ENCODE measurements at regions not wholly inside any gene's neighbourhood (a gene's known extent, or its start where the extent isn't known, plus 50 kb on each side); places are given as distances from the start of the nearest gene placed in this dataset.

DNA sequence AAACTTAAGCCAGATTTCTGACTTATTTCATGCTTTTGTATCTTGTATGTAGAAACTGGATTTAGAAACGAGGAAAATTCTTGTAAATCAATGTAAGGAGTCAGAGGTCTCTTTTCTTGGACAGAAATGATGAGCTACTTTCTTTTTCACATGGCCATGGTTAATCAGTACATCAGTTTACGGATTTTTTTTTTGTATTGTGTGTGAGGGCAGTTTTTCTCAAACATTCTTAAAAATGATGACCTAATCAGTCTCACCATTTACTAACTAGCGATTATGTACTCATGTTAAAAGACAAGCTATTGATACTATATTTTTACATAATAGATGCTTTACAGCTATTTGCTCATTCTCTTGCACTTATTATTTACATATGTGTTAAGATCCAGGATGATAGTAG lies 165.2 kb upstream of the DOCK10 start:
- intact Hi-C loops (cut with micrococcal nuclease; ENCODE audit: unreplicated experiment), result no loop called here
- no peaks in the 10 kb centered on the region for H3K36me3 Mint-ChIP-seq (ENCODE audit: insufficient read depth, unreplicated experiment)
- H3K9me3 Mint-ChIP-seq (ENCODE audit: low read depth, unreplicated experiment), result peaks cover 5% of the 10 kb centered on the region
- no peaks in the 10 kb centered on the region for H3K27me3 Mint-ChIP-seq (ENCODE audit: unreplicated experiment)
- TF ChIP-seq, protein P1, sequence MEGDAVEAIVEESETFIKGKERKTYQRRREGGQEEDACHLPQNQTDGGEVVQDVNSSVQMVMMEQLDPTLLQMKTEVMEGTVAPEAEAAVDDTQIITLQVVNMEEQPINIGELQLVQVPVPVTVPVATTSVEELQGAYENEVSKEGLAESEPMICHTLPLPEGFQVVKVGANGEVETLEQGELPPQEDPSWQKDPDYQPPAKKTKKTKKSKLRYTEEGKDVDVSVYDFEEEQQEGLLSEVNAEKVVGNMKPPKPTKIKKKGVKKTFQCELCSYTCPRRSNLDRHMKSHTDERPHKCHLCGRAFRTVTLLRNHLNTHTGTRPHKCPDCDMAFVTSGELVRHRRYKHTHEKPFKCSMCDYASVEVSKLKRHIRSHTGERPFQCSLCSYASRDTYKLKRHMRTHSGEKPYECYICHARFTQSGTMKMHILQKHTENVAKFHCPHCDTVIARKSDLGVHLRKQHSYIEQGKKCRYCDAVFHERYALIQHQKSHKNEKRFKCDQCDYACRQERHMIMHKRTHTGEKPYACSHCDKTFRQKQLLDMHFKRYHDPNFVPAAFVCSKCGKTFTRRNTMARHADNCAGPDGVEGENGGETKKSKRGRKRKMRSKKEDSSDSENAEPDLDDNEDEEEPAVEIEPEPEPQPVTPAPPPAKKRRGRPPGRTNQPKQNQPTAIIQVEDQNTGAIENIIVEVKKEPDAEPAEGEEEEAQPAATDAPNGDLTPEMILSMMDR (IDR thresholded peaks at IDR 0.05; ENCODE audit: unreplicated experiment), result no peak
- H3K4me1 Mint-ChIP-seq (ENCODE audit: low read depth, unreplicated experiment), result no peaks in the 10 kb centered on the region
- DNase-seq, result no peak
- BruUV-seq (replicated peaks), result no TSS peak
- CTCF ChIA-PET, result no interaction called here
- no peak overlapping the region for H3K4me3 Mint-ChIP-seq (ENCODE audit: low read depth, unreplicated experiment)
- no peak overlapping the region for H3K27ac Mint-ChIP-seq (ENCODE audit: unreplicated experiment)

DNA sequence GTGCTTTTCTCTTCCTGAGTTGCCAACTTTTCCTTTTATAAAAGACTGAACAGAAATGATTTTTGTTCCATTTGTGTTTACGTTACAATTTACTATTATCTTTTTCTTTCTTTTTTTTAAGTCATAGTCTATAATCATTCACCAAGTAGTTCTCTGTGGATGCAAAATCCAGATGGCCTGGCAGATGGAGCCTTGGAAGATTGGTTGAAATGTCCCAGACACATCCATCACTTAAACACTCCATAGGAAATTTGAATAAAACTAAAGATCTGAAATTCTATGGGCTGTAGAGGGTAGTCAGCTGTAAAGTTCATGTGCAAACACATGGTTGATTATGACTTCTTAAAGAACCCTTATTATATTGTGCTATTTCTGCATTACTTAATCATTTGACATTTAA lies 164.8 kb upstream of the DOCK10 start:
- Mint-ChIP-seq H3K27ac (ENCODE audit: unreplicated experiment) (no peak overlapping the region), H3K36me3 (ENCODE audit: insufficient read depth, unreplicated experiment) (no peaks in the 10 kb centered on the region), H3K27me3 (ENCODE audit: unreplicated experiment) (no peaks in the 10 kb centered on the region), H3K9me3 (ENCODE audit: low read depth, unreplicated experiment) (peaks cover 5% of the 10 kb centered on the region), H3K4me3 (ENCODE audit: low read depth, unreplicated experiment) (no peak overlapping the region), H3K4me1 (ENCODE audit: low read depth, unreplicated experiment) (no peaks in the 10 kb centered on the region)
- intact Hi-C loops (cut with micrococcal nuclease; ENCODE audit: unreplicated experiment), result no loop called here
- BruUV-seq (replicated peaks), result no TSS peak
- no peak for DNase-seq
- TF ChIP-seq, protein P1 (IDR thresholded peaks at IDR 0.05; ENCODE audit: unreplicated experiment), result no peak
- CTCF ChIA-PET, result no interaction called here

DNA sequence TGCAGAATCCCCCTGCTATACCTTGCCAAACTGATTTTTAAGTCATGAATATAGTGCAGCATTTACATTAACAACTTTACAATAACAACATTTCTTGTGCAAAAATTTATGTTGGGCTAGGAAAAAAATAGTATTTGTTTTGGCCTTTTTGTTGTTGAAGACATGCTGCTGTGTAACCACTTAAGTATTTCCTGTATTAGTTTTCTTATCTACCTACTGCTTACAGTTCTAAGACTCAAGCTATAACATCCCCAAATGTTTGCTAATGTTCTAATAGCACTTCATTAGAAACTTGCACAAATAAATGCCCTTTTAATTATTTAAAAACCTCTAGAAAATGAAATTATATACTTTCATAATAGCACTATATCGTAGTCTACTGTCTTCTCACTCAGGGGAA lies 154.3 kb upstream of the DOCK10 start:
- intact Hi-C loops (cut with micrococcal nuclease; ENCODE audit: unreplicated experiment), result no loop called here
- Mint-ChIP-seq H3K36me3 (ENCODE audit: insufficient read depth, unreplicated experiment) (no peaks in the 10 kb centered on the region), H3K4me3 (ENCODE audit: low read depth, unreplicated experiment) (no peak overlapping the region), H3K9me3 (ENCODE audit: low read depth, unreplicated experiment) (no peaks in the 10 kb centered on the region), H3K27me3 (ENCODE audit: unreplicated experiment) (no peaks in the 10 kb centered on the region), H3K27ac (ENCODE audit: unreplicated experiment) (no peak overlapping the region), H3K4me1 (ENCODE audit: low read depth, unreplicated experiment) (no peaks in the 10 kb centered on the region)
- no TSS peak for BruUV-seq (replicated peaks)
- CTCF ChIA-PET, result no interaction called here
- TF ChIP-seq, protein P1 (IDR thresholded peaks at IDR 0.05; ENCODE audit: unreplicated experiment), result no peak
- DNase-seq, result no peak

DNA sequence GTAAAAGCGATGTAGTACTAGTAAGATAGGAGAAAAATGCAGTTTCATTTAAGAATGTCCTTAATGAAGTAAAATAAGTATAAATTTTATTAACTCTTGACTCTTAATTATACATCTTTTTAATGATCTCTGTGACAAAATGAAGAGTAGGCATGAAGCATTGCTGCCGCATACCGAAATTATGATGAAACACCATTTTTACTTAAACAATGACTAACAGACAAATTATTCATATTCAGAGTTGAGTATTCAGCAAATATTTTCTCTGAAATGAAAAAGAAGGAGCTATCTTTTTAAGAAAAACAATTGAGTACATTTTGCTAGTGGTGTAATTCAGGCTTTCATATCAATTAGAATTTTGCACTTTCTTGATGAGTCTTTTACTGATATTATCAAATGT lies 150.6 kb upstream of the DOCK10 start:
- CTCF ChIA-PET, result no interaction called here
- Mint-ChIP-seq H3K36me3 (ENCODE audit: insufficient read depth, unreplicated experiment) (no peaks in the 10 kb centered on the region), H3K27ac (ENCODE audit: unreplicated experiment) (no peak overlapping the region), H3K27me3 (ENCODE audit: unreplicated experiment) (no peaks in the 10 kb centered on the region), H3K4me3 (ENCODE audit: low read depth, unreplicated experiment) (no peak overlapping the region), H3K4me1 (ENCODE audit: low read depth, unreplicated experiment) (no peaks in the 10 kb centered on the region), H3K9me3 (ENCODE audit: low read depth, unreplicated experiment) (no peaks in the 10 kb centered on the region)
- BruUV-seq (replicated peaks), result no TSS peak
- DNase-seq, result no peak
- TF ChIP-seq, protein P1 (IDR thresholded peaks at IDR 0.05; ENCODE audit: unreplicated experiment), result no peak
- intact Hi-C loops (cut with micrococcal nuclease; ENCODE audit: unreplicated experiment), result no loop called here

DNA sequence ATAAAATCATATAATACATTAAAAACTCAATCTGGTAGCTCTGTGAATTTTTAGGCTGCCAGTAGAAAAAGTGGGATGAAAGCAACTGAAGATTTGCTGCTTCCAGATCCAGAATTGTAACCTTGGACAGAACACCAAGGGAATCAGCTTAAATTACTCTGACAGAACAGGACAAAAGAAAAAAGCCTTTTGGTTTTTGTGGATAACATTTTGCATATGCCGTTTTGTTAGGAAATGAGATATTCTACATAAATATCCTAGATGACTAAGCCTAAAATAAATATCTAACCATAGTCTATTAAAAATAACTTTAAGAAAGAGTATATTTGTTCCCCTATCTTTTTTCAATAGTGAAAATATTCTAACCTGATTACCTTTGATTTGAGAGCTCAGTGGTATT lies 148.7 kb upstream of the DOCK10 start:
- H3K27ac Mint-ChIP-seq (ENCODE audit: unreplicated experiment), result no peak overlapping the region
- intact Hi-C loops (cut with micrococcal nuclease; ENCODE audit: unreplicated experiment), result no loop called here
- CTCF ChIA-PET, result no interaction called here
- H3K27me3 Mint-ChIP-seq (ENCODE audit: unreplicated experiment), result no peaks in the 10 kb centered on the region
- TF ChIP-seq, protein P1 (IDR thresholded peaks at IDR 0.05; ENCODE audit: unreplicated experiment), result no peak
- H3K4me3 Mint-ChIP-seq (ENCODE audit: low read depth, unreplicated experiment), result no peak overlapping the region
- DNase-seq, result no peak
- no peaks in the 10 kb centered on the region for H3K9me3 Mint-ChIP-seq (ENCODE audit: low read depth, unreplicated experiment)
- H3K36me3 Mint-ChIP-seq (ENCODE audit: insufficient read depth, unreplicated experiment), result no peaks in the 10 kb centered on the region
- no peaks in the 10 kb centered on the region for H3K4me1 Mint-ChIP-seq (ENCODE audit: low read depth, unreplicated experiment)
- no TSS peak for BruUV-seq (replicated peaks)
